MCF 10A (cell line): ENCODE measurements at regions not wholly inside any gene's neighbourhood (a gene's known extent, or its start where the extent isn't known, plus 50 kb on each side); places are given as distances from the start of the nearest gene placed in this dataset.

Experiments used
- BruUV-seq: library from RNA; stranded (reverse); fragments of 400-500 nt; replicated peaks from 2 replicates; lab custom pipeline; 2021; lab: Mats Ljungman, UMichigan
- CTCF ChIA-PET: fragments of 300-600 bp; sonication (Branson Sonifier 250); formaldehyde crosslinking; extraction: SDS; loops from one replicate; lab custom pipeline; 2021; ENCODE audit warnings: antibody characterized with exemption, inconsistent platforms; lab: Yijun Ruan, JAX
- POLR2A ChIA-PET: fragments of 300-600, 350-650 bp; sonication (Branson Sonifier 250); formaldehyde crosslinking; extraction: SDS; loops from one replicate; lab custom pipeline; 2020; ENCODE audit warnings: antibody characterized with exemption, inconsistent platforms; lab: Yijun Ruan, JAX
- DNase-seq: peaks from one replicate; pipeline ENCODE4 v3.0.0-alpha.2; 2018; ENCODE audit not compliant: unreplicated experiment
- H3K27ac Mint-ChIP-seq: one replicate; pipeline ENCODE4 v1.8.0; 2022; ENCODE audit warnings: mild to moderate bottlenecking, low read depth, mixed read lengths; ENCODE audit not compliant: unreplicated experiment
- H3K27me3 Mint-ChIP-seq: one replicate; pipeline ENCODE4 v1.8.0; 2022; ENCODE audit warnings: mixed read lengths; ENCODE audit not compliant: insufficient read depth, unreplicated experiment
- H3K36me3 Mint-ChIP-seq: one replicate; pipeline ENCODE4 v1.8.0; 2022; ENCODE audit warnings: mild to moderate bottlenecking, moderate library complexity, mixed read lengths; ENCODE audit not compliant: insufficient read depth, unreplicated experiment
- H3K4me1 Mint-ChIP-seq: one replicate; pipeline ENCODE4 v1.8.0; 2022; ENCODE audit warnings: mixed read lengths; ENCODE audit not compliant: insufficient read depth, unreplicated experiment
- H3K4me3 Mint-ChIP-seq: one replicate; pipeline ENCODE4 v1.8.0; 2022; ENCODE audit warnings: mild to moderate bottlenecking, moderate library complexity, mixed read lengths; ENCODE audit not compliant: unreplicated experiment
- H3K9me3 Mint-ChIP-seq: one replicate; pipeline ENCODE4 v1.8.0; 2022; ENCODE audit warnings: mixed read lengths; ENCODE audit not compliant: unreplicated experiment
- CTCF ChIP-seq: fragments of 200-600 bp; IDR thresholded peaks from one replicate; pipeline ENCODE4 v1.8.0; 2022; ENCODE audit warnings: antibody characterized with exemption, mild to moderate bottlenecking; ENCODE audit not compliant: unreplicated experiment
- intact Hi-C: fragments of 100-400 bp; cut with micrococcal nuclease; formaldehyde crosslinking; loops from 2 replicates; pipeline ENCODE4 v1.14.1; 2022

GRCh38 chr17:14886200-14886739 is 378.9 kb downstream of the PMP22 start:
- no peak for TF ChIP-seq CTCF
- CTCF ChIA-PET: interaction anchor here (1.3 kb wide), 1 partner anchor 10 kb away, joined by 3 read pairs; no protein-coding TSS in a partner anchor
- no peak overlapping the region for H3K27ac Mint-ChIP-seq
- no peaks in the 10 kb centered on the region for H3K36me3 Mint-ChIP-seq
- POLR2A ChIA-PET: no interaction called here
- no peaks in the 10 kb centered on the region for H3K27me3 Mint-ChIP-seq
- H3K4me3 Mint-ChIP-seq: no peak overlapping the region
- DNase-seq: peak; percentile 18
- BruUV-seq: no TSS peak
- no peaks in the 10 kb centered on the region for H3K4me1 Mint-ChIP-seq
- intact Hi-C loops: no loop called here
- H3K9me3 Mint-ChIP-seq: peaks cover 18% of the 10 kb centered on the region

- Mint-ChIP-seq H3K4me1 (no peaks in the 10 kb centered on the region), H3K27ac (no peak overlapping the region), H3K4me3 (no peak overlapping the region), H3K36me3 (no peaks in the 10 kb centered on the region), H3K27me3 (no peaks in the 10 kb centered on the region), H3K9me3 (peaks cover 9% of the 10 kb centered on the region)
- ChIA-PET POLR2A (no interaction called here), CTCF (no interaction called here)
- intact Hi-C loops: no loop called here
- BruUV-seq: no TSS peak
- no peak for TF ChIP-seq CTCF
- DNase-seq: no peak
Measured at GRCh38 chr17:14882131-14882530, 383.0 kb downstream of the PMP22 start.

- no peak for DNase-seq
- intact Hi-C loops: no loop called here
- TF ChIP-seq CTCF: no peak
- Mint-ChIP-seq H3K4me1 (peaks cover 13% of the 10 kb centered on the region), H3K9me3 (no peaks in the 10 kb centered on the region), H3K36me3 (no peaks in the 10 kb centered on the region), H3K27ac (no peak overlapping the region), H3K27me3 (no peaks in the 10 kb centered on the region), H3K4me3 (no peak overlapping the region)
- BruUV-seq: no TSS peak
- CTCF ChIA-PET: no interaction called here
- POLR2A ChIA-PET: no interaction called here
Measured at GRCh38 chr17:14875557-14876412, 389.3 kb downstream of the PMP22 start.

GRCh38 chr17:14873996-14874395 is 391.1 kb downstream of the PMP22 start:
- Mint-ChIP-seq H3K9me3 (no peaks in the 10 kb centered on the region), H3K4me3 (no peak overlapping the region), H3K27ac (peak overlapping the region; percentile 78), H3K36me3 (no peaks in the 10 kb centered on the region), H3K27me3 (no peaks in the 10 kb centered on the region), H3K4me1 (peaks cover 13% of the 10 kb centered on the region)
- no peak for TF ChIP-seq CTCF
- intact Hi-C loops: no loop called here
- DNase-seq: no peak
- POLR2A ChIA-PET: no interaction called here
- CTCF ChIA-PET: interaction anchor here (0.6 to 0.7 kb wide), 2 partner anchors 305 to 785 kb away, joined by 3 to 4 read pairs; no protein-coding TSS in a partner anchor
- no TSS peak for BruUV-seq
